Left lung (tissue), 4 donors: ENCODE measurements at regions not wholly inside any gene's neighbourhood (a gene's known extent, or its start where the extent isn't known, plus 50 kb on each side); places are given as distances from the start of the nearest gene placed in this dataset.
"Not testable (repeated sequence)": the region's sequence is repeated elsewhere in the genome, so short reads cannot be mapped to it uniquely, and the experiment has no call there.

ENCODE experiments used
- ATAC-seq: fragments of 200-7000 bp; cut with Tn5 transposase; one replicate; pipeline ENCODE4 v1.9.1; 2020; ENCODE audit warnings: moderate library complexity
- DNase-seq, 4 donors: peaks; one replicate each; pipeline ENCODE4 v3.0.0-alpha.2; 2013 to 2020
- H3K27ac ChIP-seq, 2 donors: fragments of 200-600 bp; sonication (generic) in 1 of 2; one replicate each; pipeline versions ENCODE4 v1.5.0 to v1.8.0; 2020 to 2021
- H3K27me3 ChIP-seq, 2 donors: fragments of 200-600 bp; sonication (generic) in 1 of 2; one replicate each; pipeline versions ENCODE4 v1.5.0 to v1.8.0; 2020 to 2021
- H3K36me3 ChIP-seq, 2 donors: fragments of 200-600 bp; sonication (generic) in 1 of 2; one replicate each; pipeline versions ENCODE4 v1.5.0 to v1.8.0; 2020 to 2021
- H3K4me1 ChIP-seq, 2 donors: fragments of 200-600 bp; one replicate each; pipeline ENCODE4 v1.8.0; 2021
- H3K4me3 ChIP-seq, 2 donors: fragments of 200-600 bp; sonication (generic) in 1 of 2; one replicate each; pipeline versions ENCODE4 v1.5.0 to v1.8.0; 2020 to 2021; ENCODE audit warnings: mild to moderate bottlenecking in 1 of 2
- H3K9me3 ChIP-seq, 2 donors: fragments of 200-600 bp; sonication (generic) in 1 of 2; one replicate each; pipeline versions ENCODE4 v1.5.0 to v1.8.0; 2020 to 2021
- CTCF ChIP-seq, 2 donors: fragments of 200-600 bp; sonication (generic) in 1 of 2; IDR thresholded peaks; one replicate each; pipeline versions ENCODE4 v1.5.0 to v1.8.0; 2021; ENCODE audit warnings: antibody characterized with exemption in 2 of 2
- intact Hi-C, 2 donors: fragments of 100-400 bp; cut with DNase I; formaldehyde crosslinking; loops; one replicate each; pipeline versions ENCODE4 v1.11.2 to v1.14.2; 2022
- donor health status: DM: no; HTN: yes; CAD: no.
- donor health status: DM: no; HTN: no; CAD: no.

GRCh38 chr1:192500541-192500940 lies 75.0 kb upstream of the RGS1 start:
- H3K27ac ChIP-seq, H3K4me3 ChIP-seq, ATAC-seq, H3K9me3 ChIP-seq, H3K27me3 ChIP-seq, DNase-seq, H3K36me3 ChIP-seq, H3K4me1 ChIP-seq, intact Hi-C loops: not testable (repeated sequence)

GRCh38 chr1:192506741-192507155 lies 68.8 kb upstream of the RGS1 start:
- no peak overlapping the region for H3K4me3 ChIP-seq
- no peak for DNase-seq
- no peak for TF ChIP-seq CTCF (IDR thresholded peaks at IDR 0.05)
- no peak overlapping the region for H3K27ac ChIP-seq
- H3K36me3 ChIP-seq, result no peaks in the 10 kb centered on the region
- intact Hi-C loops, result no loop called here
- H3K4me1 ChIP-seq, result no peaks in the 10 kb centered on the region
- no peaks in the 10 kb centered on the region for H3K27me3 ChIP-seq
- ATAC-seq, result no peak
- H3K9me3 ChIP-seq, result no peaks in the 10 kb centered on the region

- Histone ChIP-seq H3K4me3 (no peak overlapping the region), H3K4me1 (peaks cover 0 to 11% of the 10 kb centered on the region in 2 donors), H3K27ac (peak overlapping the region in 1 of 2 donors; percentile 23), H3K27me3 (no peaks in the 10 kb centered on the region), H3K9me3 (no peaks in the 10 kb centered on the region), H3K36me3 (no peaks in the 10 kb centered on the region)
- intact Hi-C loops, result no loop called here
- ATAC-seq (peak; percentile 70), DNase-seq (peak in 1 of 4 donors; percentile 54)
- TF ChIP-seq CTCF (IDR thresholded peaks at IDR 0.05), result no peak
These were observed 63.0 kb upstream of the RGS1 start for GRCh38 chr1:192512426-192513162.

GRCh38 chr1:192513196-192513595 lies 62.4 kb upstream of the RGS1 start:
- ATAC-seq (no peak), DNase-seq (no peak)
- peak overlapping the region in 1 of 2 donors; percentile 23 for H3K27ac ChIP-seq
- no peaks in the 10 kb centered on the region for H3K36me3 ChIP-seq
- no peak overlapping the region for H3K4me3 ChIP-seq
- TF ChIP-seq CTCF (IDR thresholded peaks at IDR 0.05), result no peak
- no peaks in the 10 kb centered on the region for H3K27me3 ChIP-seq
- no peaks in the 10 kb centered on the region for H3K9me3 ChIP-seq
- peaks cover 0 to 15% of the 10 kb centered on the region in 2 donors for H3K4me1 ChIP-seq
- intact Hi-C loops, result no loop called here

GRCh38 chr1:192513697-192514096 lies 61.9 kb upstream of the RGS1 start:
- Histone ChIP-seq H3K36me3 (no peaks in the 10 kb centered on the region), H3K27ac (no peak overlapping the region), H3K4me1 (peaks cover 0 to 15% of the 10 kb centered on the region in 2 donors), H3K27me3 (no peaks in the 10 kb centered on the region), H3K9me3 (no peaks in the 10 kb centered on the region), H3K4me3 (no peak overlapping the region)
- DNase-seq (no peak), ATAC-seq (no peak)
- TF ChIP-seq CTCF (IDR thresholded peaks at IDR 0.05), result no peak
- intact Hi-C loops, result no loop called here
